ENCODE measurements at regions not wholly inside any gene's neighbourhood (a gene's known extent, or its start where the extent isn't known, plus 50 kb on each side); places are given as distances from the start of the nearest gene placed in this dataset.

- TF ChIP-seq POLR2A (IDR thresholded peaks at IDR 0.05; ENCODE audit: low read depth, low read length) (no peak), POLR2AphosphoS5 (IDR thresholded peaks at IDR 0.05; ENCODE audit: low read depth, low read length) (no peak), TAF1 (IDR thresholded peaks at IDR 0.05; ENCODE audit: low read depth, low read length) (no peak)
These were observed 505.0 kb downstream of the GRIN2A start for GRCh38 chr16:9677301-9677653.

All from GM12891 (cell line).